Vagina (tissue), 2 donors: ENCODE measurements at regions not wholly inside any gene's neighbourhood (a gene's known extent, or its start where the extent isn't known, plus 50 kb on each side); places are given as distances from the start of the nearest gene placed in this dataset.

Source experiments
- CTCF ChIP-seq, 3 experiments: fragments of 450-650 bp in 2 of 3; fragments of 200-600 bp in 1 of 3; sonication (generic) in 1 of 3; IDR thresholded peaks; one replicate each; pipeline ENCODE4 v1.5.1; 2017 to 2019; ENCODE audit warnings: antibody characterized with exemption in 3 of 3, mild to moderate bottlenecking in 2 of 3, moderate library complexity in 2 of 3
- POLR2A ChIP-seq, 2 donors: fragments of 450-650 bp; IDR thresholded peaks; one replicate each; pipeline ENCODE4 v1.6.1; 2017; ENCODE audit warnings: antibody characterized with exemption in 2 of 2, mild to moderate bottlenecking in 2 of 2, moderate library complexity in 2 of 2
- POLR2AphosphoS5 ChIP-seq, 2 donors: sonication (generic); formaldehyde crosslinking; IDR thresholded peaks; one replicate each; pipeline ENCODE4 v1.9.0; 2017; ENCODE audit warnings: antibody characterized with exemption in 2 of 2, mild to moderate bottlenecking in 2 of 2, low read depth in 1 of 2; ENCODE audit not compliant: insufficient read depth in 1 of 2

- TF ChIP-seq CTCF (IDR thresholded peaks at IDR 0.05) (no peak), POLR2A (IDR thresholded peaks at IDR 0.05) (no peak), POLR2AphosphoS5 (IDR thresholded peaks at IDR 0.05; ENCODE audit: insufficient read depth in 1 of 2, low read depth in 1 of 2) (no peak)
These were observed 633.3 kb downstream of the USP25 start for GRCh38 chr21:16363100-16363499.
